GM18517 (cell line): ENCODE measurements at regions not wholly inside any gene's neighbourhood (a gene's known extent, or its start where the extent isn't known, plus 50 kb on each side); places are given as distances from the start of the nearest gene placed in this dataset.

Experiments
- ATAC-seq: cut with Tn5 transposase; IDR thresholded peaks from one replicate; pipeline ENCODE4 v1.9.1; 2021; ENCODE audit warnings: mild to moderate bottlenecking, moderate library complexity; ENCODE audit not compliant: unreplicated experiment

DNA sequence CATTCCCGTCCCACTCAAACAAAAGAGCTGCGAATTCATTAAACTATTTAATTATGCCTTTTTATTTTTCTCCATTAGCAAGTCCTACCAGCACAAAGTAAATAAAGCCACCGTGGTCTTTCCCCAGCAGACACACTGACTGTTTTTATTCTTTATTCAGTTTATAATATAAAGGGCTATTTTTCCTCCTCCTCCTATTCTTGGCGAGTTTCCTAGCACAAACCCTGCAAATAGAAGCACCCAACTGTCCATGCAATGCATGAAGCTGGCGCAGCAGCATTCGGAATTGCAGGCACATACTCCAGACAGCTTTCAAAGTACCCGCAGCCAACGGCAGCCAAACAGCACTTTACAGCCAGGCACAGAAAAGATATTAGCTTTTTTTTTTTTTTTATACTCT, 583.4 kb upstream of the PSMD7 start:
- no peak for ATAC-seq

DNA sequence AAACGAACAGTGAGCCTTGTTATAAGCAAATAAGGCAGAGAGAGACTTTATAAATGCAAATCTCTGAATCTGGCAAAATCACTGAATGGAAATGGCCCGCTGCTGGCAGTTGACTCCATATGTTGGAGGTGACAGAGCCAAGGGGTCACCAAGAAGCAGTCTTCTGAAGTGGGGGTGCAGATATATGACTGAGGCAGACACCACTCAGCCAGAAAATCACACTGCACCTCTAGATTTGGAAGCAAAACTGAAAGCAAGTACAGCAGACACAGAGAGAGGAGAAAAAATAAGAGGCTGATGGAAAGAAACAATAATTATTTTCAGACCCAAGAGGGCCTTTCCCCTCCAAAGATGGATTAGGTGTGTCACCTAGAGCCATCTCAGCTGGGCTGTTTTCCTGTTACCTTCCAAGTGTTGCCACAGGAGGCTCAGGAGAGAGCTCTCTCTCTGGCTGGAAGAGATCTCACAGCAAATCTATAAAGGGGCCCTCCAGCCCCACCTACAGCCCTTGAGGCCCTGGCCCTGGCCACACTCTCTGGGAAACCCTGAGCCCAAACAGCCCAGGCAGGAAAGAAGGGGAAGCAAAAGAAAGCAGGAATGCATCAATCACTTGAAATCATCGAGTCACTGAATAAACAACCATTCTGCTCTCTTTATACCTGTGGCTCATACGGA, 585.1 kb upstream of the PSMD7 start:
- ATAC-seq: no peak

DNA sequence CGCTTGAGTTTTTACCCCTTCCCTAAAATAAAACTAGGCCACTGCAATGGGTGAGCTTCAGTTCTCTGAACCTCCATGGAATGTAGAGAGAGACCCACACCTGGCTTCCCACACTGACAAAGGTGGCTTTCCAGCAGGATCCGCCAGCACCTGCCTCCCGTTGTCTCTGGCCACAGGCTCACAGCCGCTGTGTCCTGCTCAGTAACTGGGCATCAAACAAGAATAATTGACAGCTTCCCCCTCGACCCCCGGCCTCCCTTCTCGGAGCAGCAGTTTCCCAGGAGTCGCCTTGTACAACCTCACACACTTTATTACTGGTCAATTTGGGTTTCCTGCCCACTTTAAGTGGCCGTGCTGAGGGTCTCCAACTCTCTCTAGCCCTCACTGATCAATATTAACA, 586.1 kb upstream of the PSMD7 start:
- ATAC-seq: no peak

DNA sequence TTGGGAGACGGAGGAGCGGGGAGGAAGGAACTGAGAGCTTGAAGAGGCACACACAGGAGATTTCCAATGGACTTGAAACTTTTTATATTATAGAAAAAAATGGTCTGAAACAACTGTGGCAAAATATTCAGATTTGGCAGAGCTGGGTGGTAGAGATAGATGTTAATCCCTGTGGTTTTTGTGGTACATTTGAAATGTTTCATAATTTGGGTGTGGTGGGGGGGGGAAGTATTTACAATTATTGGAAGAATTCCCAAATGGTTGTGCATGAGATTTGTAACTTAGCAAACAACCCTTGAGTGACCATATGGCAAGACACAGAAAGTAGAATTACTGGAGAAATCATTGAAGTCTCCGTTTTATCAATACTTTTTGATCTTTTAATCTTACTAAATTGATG, 588.8 kb upstream of the PSMD7 start:
- no peak for ATAC-seq

DNA sequence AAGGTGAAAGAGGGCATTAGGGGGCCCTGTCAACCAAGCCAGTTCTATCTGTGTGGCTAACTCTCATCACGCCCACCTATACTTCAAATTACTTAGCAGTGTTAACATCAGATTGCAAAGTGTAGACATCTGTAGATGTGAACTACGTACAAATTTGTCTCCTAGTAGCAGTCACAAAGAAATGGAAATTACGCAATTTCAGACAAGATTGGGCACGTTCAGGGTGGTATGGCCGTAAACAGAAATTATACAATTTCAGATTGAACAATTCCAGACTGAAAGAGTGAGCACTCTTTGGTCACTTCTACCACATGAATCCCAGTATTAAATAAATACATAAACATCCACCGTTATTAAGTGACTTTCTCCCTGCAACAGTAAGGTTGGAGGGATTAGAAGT, 592.7 kb upstream of the PSMD7 start:
- ATAC-seq: no peak

DNA sequence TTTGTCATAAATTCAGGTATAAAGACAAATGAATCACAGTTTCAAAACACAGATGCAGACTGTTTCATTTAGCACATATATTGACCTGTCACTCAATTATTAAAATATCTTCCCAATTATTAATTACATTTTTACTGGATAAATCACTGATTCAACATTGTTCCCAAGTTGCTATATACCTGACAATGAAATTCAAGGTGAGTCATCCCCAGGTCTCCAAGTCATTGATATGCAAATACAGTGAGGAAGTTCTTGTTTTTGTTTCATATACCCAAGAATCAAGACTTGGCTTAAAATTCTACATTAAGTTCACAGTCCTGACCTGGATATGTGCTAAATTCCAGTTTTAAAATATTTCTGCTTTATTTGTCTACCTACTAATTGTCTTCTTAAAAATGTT, 599.3 kb upstream of the PSMD7 start:
- no peak for ATAC-seq

DNA sequence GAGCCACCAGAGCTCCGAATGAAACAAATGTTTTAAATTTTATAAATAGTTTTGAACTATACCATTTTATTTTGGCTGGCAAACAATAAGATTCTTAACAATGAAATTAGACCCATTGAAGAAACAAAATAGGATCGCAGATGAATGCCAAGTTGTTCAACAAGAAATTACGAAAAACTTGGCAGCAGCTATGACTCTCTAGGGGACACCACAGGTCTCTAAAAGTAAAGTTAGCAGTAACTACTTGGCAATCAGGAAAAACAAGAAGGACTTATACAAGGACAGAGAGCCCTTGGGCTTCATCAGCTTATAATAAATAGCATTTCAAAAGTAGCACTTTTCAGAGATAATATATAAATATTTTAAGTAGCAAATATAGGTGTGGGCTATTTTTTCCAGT, 603.8 kb upstream of the PSMD7 start:
- no peak for ATAC-seq

DNA sequence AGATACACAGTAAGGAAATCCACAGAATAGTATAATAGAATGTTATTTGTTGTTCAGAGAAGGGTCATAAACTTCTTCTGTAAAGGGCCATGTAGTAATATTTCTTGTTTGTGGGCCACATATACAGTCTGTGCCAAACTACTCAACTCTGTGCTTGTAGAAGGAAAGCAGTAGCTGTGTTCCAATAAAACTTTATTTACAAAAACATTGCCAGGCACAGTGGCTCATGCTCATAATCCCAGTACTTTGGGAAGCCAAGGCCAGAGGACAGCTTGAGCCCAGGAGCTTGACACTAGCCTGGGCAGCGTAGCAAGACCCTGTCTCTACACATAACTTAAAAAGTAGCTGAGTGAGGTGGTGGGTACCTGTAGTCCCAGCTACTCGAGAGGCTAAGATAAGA, 612.8 kb upstream of the PSMD7 start:
- ATAC-seq: no peak

DNA sequence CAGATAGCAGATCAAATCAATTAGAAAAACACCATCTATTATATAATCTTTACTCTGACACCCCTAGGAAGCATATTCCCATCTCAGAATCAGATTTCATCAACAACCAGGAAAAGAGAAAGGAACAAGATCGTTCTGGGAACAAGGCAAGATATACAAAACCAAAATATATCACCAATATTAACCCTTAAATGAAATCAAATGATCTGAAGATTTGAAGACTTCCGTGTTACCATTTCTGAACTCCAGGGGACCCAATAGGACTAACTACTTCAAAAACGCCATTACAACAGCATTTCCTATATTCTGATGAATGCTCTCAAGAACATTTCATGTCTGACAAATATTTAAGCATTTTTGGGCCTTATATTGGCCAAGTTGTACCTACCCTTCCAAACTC, 624.2 kb upstream of the ZFHX3 start:
- no peak for ATAC-seq

DNA sequence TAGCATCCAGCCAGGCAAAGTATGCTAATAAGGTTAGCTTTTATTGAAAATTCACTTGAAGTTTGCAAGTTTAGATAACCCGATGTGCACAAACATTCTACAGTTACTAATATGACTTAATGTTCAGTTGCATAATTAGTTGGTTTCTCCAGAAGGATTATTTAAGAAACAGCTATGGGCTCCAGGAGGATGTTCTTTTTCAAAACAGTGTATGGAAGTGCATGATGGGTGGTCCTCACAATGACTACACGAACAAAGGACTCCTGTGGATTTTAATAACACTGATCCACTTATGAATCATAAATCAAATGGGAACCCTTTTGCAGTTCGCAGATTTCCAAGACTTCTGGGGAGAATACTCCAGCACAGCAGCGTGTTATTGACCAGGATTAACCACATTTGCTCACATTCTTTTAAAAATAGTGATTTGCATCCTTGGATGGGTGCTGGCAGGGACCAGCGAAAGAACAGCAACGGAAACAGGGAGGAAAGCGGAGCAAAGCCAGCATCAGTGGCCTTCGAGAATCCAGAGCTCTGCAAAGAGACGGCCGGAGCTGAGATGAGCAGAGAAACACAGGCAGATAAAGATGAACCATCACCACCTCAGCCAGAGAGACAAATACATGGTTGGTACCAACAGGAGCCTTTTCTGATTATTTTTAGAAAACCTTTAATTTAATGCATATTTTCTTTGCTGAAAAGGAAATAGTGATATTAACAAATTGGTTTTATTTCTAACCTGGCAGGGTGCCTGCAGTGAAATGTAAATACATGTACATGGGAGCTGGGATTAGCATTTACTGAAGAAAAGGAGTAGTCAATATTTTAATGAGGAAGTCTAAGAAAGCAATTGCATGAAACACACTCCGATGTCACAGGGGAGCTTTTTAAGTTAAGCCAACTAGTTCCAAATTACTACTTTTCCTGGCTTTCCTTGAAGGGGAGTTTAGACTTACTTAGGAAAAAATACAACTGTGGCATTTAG, 623.2 kb upstream of the ZFHX3 start:
- ATAC-seq: no peak

DNA sequence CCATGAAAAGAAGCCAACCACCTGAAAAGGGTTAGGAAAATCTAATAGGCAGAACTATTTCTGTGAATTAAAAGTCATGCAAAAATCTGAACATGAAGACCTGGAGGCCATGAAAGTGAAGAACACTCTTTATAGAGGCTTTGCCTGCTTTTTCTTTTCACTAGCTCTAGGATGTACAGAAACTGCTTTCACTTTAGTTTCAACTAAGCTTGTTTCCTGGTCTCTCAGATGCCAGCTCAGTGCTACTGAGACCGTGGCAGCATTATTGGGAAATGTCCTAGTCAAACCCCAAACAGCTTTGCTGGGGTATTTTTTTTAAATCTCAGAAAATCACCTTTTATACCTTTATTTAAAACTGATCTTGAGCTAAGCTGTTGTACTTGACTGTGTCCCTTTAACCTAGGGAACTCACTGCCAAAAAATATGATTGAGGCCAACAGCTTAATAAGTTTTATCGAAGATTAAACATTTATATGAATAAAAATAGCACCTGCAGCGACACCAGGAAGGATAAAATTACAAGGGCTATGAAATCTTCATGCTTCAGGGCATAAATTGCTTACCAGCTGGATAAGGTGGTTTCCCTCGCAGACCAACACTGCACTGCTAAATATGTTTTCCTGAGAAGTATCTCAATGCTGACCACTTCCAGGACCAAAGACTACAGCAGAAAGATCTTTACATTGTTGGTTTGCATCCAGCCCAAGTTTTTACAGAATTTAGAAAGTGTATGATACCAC, 621.8 kb upstream of the ZFHX3 start:
- no peak for ATAC-seq

DNA sequence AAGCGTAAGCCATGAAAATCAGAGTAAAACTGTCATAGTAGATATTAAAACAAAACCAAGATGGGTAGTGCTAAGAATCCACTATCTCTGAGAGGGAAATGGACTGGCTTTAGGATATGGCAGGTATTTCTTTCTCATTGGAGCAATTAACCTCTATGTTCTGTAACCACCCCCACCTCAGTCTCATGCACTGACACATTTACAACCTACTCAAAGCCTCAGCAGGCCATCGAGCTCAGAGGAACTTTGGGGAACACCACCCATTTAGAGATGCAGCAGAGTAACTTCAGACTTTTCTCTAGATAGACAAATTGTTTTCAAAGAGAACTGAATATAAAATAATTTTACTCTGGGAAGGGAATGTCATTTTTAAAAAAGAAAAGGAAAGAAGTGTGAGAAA, 615.8 kb upstream of the ZFHX3 start:
- no peak for ATAC-seq

DNA sequence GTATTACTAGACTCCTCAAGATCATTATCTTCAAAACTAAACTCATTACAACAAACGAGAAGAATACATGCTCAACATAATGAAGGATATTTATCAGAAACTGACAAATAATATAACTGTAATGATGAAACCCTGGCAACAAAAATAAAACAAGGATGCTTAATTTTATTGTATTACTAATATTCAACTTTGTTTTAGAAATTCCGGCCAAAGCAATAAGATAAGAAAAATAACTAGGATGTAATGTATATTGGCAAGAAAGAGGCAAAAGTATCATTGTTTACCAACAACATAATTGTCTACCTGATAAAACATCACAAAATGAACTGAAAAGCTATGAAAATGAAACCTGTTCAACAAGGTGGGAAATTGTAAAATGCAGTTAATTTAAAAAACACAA, 588.3 kb upstream of the ZFHX3 start:
- no peak for ATAC-seq

DNA sequence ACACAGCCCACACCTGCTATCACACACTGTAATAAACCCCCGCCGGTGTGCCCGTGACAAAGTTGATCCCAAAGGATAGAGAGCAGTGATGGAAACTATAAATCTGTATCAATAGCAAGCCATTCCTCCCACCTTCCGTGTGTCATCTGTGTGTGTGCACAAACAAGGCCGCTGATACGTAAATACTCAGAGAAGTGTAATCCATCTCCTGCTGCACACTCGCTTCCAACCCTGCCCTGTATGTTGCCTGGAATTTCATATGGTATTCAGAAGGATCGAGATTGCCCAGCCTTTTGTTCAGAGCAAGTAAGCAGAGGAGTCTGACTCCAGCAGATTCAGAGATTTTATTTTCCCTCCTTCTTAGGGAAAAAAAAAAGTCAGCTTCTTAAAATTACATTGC, 581.1 kb upstream of the ZFHX3 start:
- ATAC-seq: no peak

DNA sequence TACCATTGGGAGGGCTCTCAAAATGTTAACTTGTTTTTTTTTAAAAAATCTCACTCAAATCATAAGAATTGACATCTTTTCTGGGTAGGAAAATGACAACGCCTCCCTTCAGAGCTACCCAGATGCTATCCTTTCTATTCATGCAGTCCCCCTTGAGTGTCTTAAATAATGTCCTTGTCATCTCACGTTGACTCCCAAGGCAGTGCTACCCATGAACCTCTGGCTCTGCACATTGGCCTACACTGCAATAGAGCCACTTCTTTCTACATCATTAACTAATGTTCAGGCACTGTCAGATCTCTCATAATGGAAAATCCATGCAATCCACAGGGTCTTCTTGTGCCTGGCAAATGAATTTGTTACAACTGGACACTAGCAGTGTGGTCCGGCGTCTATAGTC, 569.8 kb upstream of the ZFHX3 start:
- no peak for ATAC-seq

DNA sequence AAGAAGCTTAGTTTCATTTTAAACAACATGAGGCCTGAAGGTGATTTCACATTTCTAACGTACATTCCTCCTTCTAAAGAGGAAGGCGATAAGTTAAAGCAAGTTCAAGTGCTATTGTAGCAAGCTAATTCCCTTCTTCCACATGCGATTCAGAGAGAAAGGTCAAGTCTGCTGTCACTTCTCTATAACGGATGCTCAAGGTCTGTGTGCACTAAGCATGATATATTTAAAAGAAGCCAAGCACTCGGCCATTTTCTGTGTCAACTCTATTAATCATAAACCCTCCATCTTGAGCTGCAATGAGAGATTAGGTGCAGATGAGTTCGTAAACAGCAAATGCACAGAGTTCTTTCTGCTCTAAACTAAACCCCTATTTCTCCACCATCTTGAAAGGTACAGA, 568.8 kb upstream of the ZFHX3 start:
- no peak for ATAC-seq

DNA sequence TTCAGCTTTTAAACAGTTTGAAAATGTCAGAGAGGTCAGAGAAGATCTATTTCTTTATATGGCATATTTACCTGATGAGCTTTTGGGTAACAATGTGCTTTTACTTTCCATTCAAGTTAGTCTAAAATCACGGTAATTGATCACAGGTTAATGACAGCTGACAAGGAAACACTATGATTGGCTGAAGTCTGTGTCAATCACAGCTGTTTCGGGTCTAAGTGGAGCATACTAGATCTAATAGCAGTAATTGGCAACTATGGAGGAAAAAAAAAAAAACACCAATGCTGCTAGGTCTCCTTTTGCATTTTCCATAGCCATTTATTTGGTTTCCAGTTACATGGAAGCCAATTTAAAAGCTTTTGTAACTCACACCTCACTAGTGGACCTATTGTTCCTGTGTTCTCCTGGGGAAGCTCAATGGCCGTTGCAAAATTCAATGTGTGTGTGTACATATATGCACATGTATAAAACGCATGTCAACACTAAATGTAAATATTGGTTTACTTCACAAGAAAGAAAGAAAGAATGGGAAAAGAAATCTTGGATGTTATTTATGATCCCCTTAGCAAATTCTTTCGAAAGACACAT, 568.3 kb upstream of the ZFHX3 start:
- no peak for ATAC-seq

DNA sequence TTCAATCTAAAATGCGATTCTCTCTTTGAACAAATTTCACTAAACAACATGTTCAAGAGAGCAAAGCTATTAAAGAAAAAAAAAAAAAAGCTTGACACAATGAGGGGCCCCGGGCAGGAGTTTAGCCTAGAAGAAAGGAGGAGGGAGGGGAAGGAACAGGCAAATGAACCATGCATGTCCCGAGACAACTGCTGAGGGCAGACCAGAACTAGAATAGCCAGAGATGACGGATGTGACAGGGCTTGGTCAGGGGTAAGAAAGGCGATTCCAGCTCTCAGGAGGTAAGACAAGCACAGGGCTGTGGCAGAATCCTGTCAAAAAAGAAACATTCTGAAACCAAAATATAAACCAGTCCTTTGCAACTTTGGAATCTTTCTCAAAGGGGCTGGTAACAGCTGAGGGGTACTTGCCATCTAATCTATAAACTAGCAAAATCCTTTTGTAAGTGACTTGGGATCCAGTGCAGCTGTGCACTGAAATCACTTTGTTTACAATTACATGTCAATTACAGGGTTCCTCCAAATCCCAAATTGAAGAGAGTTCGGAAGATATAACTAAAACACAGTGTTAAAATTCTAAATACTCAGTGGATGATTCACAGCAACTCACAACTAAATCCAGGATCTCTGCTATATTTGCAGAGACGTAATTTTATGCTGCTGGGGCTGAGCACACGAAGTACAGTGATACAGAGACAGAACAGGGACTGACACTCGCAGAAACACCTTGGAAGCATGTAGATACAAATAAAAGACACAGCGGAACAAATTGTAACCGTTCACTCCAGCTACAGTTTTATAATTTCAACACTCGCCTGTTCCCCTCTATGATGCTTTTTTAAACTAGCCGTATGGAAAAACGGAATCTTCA, 567.4 kb upstream of the ZFHX3 start:
- no peak for ATAC-seq

DNA sequence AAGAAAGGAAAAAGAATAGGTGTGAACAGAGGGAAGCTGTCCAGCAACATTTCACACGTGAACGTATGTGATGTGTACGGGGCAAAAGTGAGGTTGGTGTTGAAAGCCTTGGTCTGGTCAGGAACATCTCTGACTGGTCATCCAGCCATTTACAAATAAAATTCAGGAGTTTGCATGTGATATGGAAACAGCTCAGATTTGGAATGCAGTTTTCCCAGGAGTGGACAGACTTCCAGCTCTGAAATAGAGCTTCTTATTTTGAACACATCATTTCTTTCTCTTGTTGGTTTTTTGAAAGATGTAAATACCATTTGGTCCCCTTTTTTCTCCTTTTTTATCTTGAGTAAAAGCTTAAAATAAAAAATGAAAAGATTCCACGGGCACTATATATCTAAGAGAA, 566.2 kb upstream of the ZFHX3 start:
- no peak for ATAC-seq

DNA sequence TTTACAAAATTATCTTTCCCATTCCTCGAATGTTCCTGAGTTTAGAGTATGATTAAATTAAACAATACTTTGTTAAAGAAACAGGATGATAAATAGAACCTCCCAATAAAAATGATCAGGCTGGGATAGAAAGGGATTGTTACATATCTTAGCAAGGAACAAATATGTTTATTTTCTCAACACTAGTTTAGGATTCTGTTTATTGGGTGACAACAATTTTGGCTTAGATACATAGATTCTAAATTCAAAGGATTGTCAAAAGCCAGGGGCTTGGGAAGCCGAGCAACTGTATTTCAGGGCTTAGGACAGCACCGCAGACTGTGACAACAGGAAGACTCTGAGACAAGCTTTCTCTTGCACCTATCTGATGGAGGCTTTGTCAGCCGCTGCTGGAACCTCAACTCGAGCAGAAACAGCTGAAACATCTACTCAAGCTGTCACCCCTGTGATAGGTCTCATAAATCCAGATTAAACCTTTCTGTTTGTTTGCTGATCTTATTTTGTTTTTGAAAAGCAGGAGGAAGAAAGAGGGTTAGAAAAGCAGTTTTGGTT, 562.8 kb upstream of the ZFHX3 start:
- ATAC-seq: no peak
